ENCODE measurements at regions not wholly inside any gene's neighbourhood (a gene's known extent, or its start where the extent isn't known, plus 50 kb on each side); places are given as distances from the start of the nearest gene placed in this dataset.
"Not testable (repeated sequence)": the region's sequence is repeated elsewhere in the genome, so short reads cannot be mapped to it uniquely, and the experiment has no call there.

GRCh38 chrX:67437821-67438220 is 106.0 kb upstream of the AR start:
- Histone ChIP-seq H3K9ac (ENCODE audit: low read length) (no peak overlapping the region), H3K4me2 (ENCODE audit: low read length) (no peak overlapping the region), H3K4me3 (ENCODE audit: insufficient read depth, low read depth, low read length) (no peak overlapping the region), H3K36me3 (ENCODE audit: insufficient read depth, low read length) (no peaks in the 10 kb centered on the region), H3K9me3 (ENCODE audit: insufficient read depth, low read depth, low read length) (no peaks in the 10 kb centered on the region), H4K20me1 (ENCODE audit: insufficient read depth, low read length) (no peaks in the 10 kb centered on the region), H3K79me2 (ENCODE audit: insufficient read depth, low read length) (no peaks in the 10 kb centered on the region), H3K27me3 (ENCODE audit: insufficient read depth, low read length) (no peaks in the 10 kb centered on the region), H2AFZ (ENCODE audit: low read depth, low read length) (no peak overlapping the region), H3K27ac (ENCODE audit: low read depth, low read length) (no peak overlapping the region), H3K4me1 (ENCODE audit: insufficient read depth, low read length) (no peaks in the 10 kb centered on the region)
- TF ChIP-seq EZH2 (IDR thresholded peaks at IDR 0.05; ENCODE audit: insufficient read depth, low read length) = no peak
- no peak for TF ChIP-seq CTCF (IDR thresholded peaks at IDR 0.05; ENCODE audit: insufficient read depth, low read depth, low read length)
- no peak overlapping the region for H3K27ac Mint-ChIP-seq (ENCODE audit: unreplicated experiment)
- H3K27me3 Mint-ChIP-seq (ENCODE audit: low read depth, unreplicated experiment) = peaks cover 4% of the 10 kb centered on the region
- FAIRE-seq (no peak), DNase-seq (ENCODE audit: low read depth) (no peak)
- no peaks in the 10 kb centered on the region for H3K9me3 Mint-ChIP-seq (ENCODE audit: unreplicated experiment)
- H3K4me1 Mint-ChIP-seq (ENCODE audit: low read depth, unreplicated experiment) = peaks cover 2% of the 10 kb centered on the region
- H3K36me3 Mint-ChIP-seq (ENCODE audit: low read depth, unreplicated experiment) = no peaks in the 10 kb centered on the region
- H3K4me3 Mint-ChIP-seq (ENCODE audit: unreplicated experiment) = no peak overlapping the region

GRCh38 chrX:67475259-67475658 is 68.6 kb upstream of the AR start:
- not testable (repeated sequence) for H3K4me3 Mint-ChIP-seq (ENCODE audit: unreplicated experiment); H3K27me3 Mint-ChIP-seq (ENCODE audit: low read depth, unreplicated experiment); H3K9ac ChIP-seq (ENCODE audit: low read length); H3K27me3 ChIP-seq (ENCODE audit: insufficient read depth, low read length); DNase-seq (ENCODE audit: low read depth); H3K4me1 Mint-ChIP-seq (ENCODE audit: low read depth, unreplicated experiment); H3K9me3 Mint-ChIP-seq (ENCODE audit: unreplicated experiment); H2AFZ ChIP-seq (ENCODE audit: low read depth, low read length); H3K27ac ChIP-seq (ENCODE audit: low read depth, low read length); H3K9me3 ChIP-seq (ENCODE audit: insufficient read depth, low read depth, low read length); FAIRE-seq; H3K4me2 ChIP-seq (ENCODE audit: low read length); H3K27ac Mint-ChIP-seq (ENCODE audit: unreplicated experiment); H3K36me3 ChIP-seq (ENCODE audit: insufficient read depth, low read length); H3K4me1 ChIP-seq (ENCODE audit: insufficient read depth, low read length); H3K4me3 ChIP-seq (ENCODE audit: insufficient read depth, low read depth, low read length); H3K36me3 Mint-ChIP-seq (ENCODE audit: low read depth, unreplicated experiment); H3K79me2 ChIP-seq (ENCODE audit: insufficient read depth, low read length); H4K20me1 ChIP-seq (ENCODE audit: insufficient read depth, low read length)

GRCh38 chrX:67480789-67481188 is 63.0 kb upstream of the AR start:
- H2AFZ ChIP-seq (ENCODE audit: low read depth, low read length) = no peak overlapping the region
- Mint-ChIP-seq H3K27me3 (ENCODE audit: low read depth, unreplicated experiment) (no peaks in the 10 kb centered on the region), H3K9me3 (ENCODE audit: unreplicated experiment) (peaks cover 4% of the 10 kb centered on the region), H3K27ac (ENCODE audit: unreplicated experiment) (no peak overlapping the region), H3K36me3 (ENCODE audit: low read depth, unreplicated experiment) (no peaks in the 10 kb centered on the region), H3K4me1 (ENCODE audit: low read depth, unreplicated experiment) (no peaks in the 10 kb centered on the region), H3K4me3 (ENCODE audit: unreplicated experiment) (no peak overlapping the region)
- TF ChIP-seq CTCF (IDR thresholded peaks at IDR 0.05; ENCODE audit: insufficient read depth, low read depth, low read length) (no peak), EZH2 (IDR thresholded peaks at IDR 0.05; ENCODE audit: insufficient read depth, low read length) (no peak)
- H3K27me3 ChIP-seq (ENCODE audit: insufficient read depth, low read length) = no peaks in the 10 kb centered on the region
- H3K9ac ChIP-seq (ENCODE audit: low read length) = no peak overlapping the region
- no peaks in the 10 kb centered on the region for H4K20me1 ChIP-seq (ENCODE audit: insufficient read depth, low read length)
- H3K9me3 ChIP-seq (ENCODE audit: insufficient read depth, low read depth, low read length) = no peaks in the 10 kb centered on the region
- H3K36me3 ChIP-seq (ENCODE audit: insufficient read depth, low read length) = no peaks in the 10 kb centered on the region
- no peaks in the 10 kb centered on the region for H3K79me2 ChIP-seq (ENCODE audit: insufficient read depth, low read length)
- H3K4me2 ChIP-seq (ENCODE audit: low read length) = no peak overlapping the region
- no peak overlapping the region for H3K4me3 ChIP-seq (ENCODE audit: insufficient read depth, low read depth, low read length)
- H3K4me1 ChIP-seq (ENCODE audit: insufficient read depth, low read length) = no peaks in the 10 kb centered on the region
- FAIRE-seq (peak; percentile 95), DNase-seq (ENCODE audit: low read depth) (no peak)
- no peak overlapping the region for H3K27ac ChIP-seq (ENCODE audit: low read depth, low read length)

Measured in astrocyte (in vitro differentiated cells and primary cell).